Activated T-cell treated with anti-CD3 and anti-CD28 coated beads for 24 hours (primary cell): ENCODE measurements at regions not wholly inside any gene's neighbourhood (a gene's known extent, or its start where the extent isn't known, plus 50 kb on each side); places are given as distances from the start of the nearest gene placed in this dataset.
A peak's percentile ranks its signal among the peaks of the same experiment; 100 is the strongest.
"Not testable (repeated sequence)": the region's sequence is repeated elsewhere in the genome, so short reads cannot be mapped to it uniquely, and the experiment has no call there.

Experiments used
- DNase-seq: peaks from one replicate; pipeline ENCODE4 v3.0.0-alpha.2; 2020; ENCODE audit warnings: low read depth

DNA sequence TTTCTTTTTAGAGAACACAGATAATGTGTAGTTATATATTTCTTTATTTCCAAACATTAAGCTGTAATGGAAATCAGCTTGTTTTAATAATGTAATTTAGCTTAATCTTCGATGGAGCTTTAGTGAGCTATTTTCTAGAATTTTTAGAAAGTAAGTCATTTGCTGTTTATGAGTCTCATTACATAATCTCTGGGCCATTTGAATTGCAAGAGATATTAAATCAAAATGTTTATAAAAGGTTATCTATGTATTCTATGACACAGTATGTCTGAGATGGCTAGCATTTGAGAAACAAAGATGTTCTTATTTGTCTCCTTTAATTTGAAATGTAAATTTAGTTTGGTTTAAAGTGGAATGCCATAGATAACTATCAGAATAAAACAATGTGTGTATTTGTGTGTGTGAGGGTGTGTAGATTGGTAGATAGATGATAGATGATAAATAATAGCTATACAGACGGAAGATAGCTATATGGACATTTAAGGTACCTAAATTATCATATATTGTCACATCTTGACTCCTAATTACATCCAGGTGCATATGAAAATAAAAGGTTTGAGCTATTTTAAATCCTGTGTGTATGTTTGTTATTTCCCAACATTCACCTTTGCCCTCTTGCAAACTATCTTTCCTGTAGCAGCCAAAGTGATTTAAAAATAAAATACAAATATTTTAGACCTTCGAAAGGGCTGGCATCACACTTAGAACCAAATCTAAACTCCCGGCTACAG is 478.0 kb upstream of the KLF6 start:
- DNase-seq = no peak

DNA sequence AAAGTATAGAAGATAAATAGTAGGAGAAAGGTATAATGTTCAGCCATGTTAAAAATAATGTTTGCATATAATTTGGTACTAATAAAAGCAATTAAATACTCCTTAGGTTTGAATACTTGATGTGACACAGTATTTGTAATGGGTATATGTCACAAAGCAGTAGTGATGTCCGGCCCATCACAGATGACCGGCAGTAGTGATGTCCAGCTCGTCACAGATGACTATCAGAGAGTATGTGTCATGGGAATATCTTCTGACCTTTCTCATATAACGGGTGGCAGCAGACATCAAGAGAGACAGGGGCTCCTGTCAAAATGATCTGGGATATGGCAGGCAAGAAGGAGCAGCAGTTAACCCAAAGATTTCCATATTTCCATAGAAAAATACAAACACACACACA is 477.4 kb upstream of the KLF6 start:
- no peak for DNase-seq

DNA sequence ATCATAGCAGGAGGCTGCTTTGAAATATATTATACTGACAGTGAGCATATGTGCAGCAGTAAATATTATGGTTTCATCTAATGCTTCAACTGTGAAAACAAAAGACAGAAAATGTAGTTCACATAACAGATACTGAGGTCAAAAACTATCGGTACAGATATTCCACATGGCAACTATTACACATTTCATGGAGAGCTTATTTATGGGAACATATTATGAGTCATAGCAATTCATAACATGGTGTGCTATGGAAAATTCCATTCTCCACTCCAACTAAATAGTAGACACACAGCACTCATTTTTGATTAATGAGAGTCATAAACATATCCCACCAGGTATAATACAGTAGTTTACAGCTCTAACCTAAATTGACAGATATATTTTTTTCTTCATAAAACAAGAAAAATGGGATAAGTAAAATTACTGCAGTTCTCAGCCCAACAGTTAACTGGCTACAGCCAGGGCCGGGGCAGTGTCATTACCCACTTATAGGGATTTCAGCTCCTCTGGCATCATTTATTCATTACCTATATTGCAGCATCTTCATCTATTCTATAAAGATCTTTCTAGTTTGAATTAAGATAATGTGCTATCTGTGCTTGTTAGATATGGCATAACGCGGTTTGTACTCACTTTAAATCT is 475.6 kb upstream of the KLF6 start:
- DNase-seq = no peak

DNA sequence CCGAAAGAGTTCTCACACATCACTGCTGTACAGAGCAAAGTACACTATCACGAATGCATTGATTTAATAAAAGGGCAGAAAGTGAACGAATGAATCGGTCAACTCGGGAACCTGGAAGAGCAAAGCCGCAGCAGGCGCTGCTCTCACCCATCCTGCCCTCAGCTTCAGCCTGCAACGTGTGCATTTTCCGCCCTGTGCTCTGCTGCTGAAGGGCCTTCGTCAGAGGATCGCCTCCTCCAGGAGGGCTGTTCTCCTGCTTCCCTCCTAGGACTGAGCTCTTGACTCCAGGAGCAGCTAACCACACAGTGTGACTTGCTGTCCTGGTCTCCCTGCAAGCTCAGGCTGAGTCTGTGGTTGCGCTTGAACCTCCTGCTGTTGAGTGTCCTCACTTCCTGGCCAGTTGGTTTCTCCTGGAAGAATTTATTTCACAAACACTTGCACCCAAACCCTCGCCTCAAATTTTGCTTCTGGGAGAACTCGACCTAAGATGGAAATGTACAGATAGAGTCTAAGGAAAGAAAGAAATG is 473.0 kb upstream of the KLF6 start:
- no peak for DNase-seq

DNA sequence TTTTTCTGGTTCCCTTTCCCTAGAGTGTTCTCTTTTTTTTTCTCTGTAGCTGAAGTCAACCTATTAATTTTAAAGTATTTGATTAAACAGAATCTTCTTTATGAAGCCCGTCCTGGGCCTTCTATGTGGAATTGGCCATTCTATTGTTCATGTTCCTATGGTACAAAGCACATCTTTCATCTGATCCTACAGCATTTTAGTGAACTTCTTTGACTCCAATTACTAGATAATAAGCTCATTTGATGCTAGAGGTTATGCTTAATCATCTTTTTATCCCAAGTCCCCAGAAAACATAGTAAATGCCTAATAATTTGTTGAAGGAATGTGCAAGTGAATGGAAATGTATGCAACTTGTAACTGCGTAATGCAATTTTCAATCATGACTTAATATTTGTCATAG is 472.0 kb upstream of the KLF6 start:
- no peak for DNase-seq

DNA sequence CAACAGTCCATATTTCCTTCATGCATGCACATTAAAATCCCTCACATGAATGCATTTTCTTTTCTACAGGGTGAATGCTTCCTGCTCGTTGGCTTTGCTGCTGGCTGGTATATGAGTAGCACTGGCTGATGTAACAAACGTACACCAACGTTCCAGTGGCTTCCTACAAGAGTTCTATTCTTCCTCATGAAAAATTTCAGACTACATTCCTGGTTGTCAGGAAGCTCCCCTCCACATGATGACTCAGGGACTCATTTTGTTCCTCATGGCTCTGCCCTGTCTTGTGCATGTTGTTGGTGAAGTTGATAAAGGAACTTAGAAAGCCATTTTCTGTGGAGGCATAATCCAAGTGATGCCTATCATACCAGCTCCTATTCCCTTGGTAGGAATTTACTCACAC is 470.7 kb upstream of the KLF6 start:
- no peak for DNase-seq

DNA sequence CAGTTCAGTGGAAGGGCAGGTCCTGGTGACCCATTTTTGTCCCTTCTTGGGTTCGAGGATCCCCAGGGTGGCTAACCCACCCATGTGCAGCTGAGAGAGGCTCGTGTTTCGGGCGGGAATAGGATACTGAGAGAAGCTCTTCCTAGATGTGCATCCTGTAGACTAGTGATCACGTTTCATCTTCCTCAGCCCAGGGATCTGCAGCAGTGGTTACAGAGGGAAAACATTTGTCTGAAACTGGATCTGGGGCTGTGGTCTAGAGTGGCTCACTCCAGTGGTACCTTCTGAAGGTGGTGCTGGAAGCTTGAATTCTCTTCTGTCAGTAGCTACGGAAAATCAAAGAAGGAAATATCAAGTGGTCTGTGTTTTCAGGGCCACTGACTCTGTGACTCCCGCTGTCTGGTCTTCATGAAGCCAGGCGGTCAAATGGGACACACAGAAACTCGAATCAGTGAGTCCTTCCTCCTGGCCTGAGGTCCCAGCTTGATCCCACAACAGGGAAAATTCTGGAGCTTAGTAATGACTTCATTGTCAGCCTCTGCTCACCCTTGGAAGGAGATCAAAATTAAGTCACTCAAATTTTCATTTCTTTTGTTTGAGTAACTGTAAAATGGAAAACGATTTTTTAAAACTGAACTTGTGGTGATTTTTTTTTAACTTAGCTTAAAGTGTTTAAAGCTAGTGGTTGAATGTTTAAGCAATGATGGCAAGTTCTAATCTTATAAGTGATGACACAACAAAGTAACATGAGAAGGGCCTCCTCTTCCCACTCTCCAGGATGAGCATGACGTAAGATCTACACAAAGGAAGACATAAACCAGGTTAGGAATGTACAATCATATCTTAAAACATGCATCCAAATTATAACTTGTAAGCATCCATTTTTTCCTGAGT is 469.3 kb upstream of the KLF6 start:
- DNase-seq = no peak

DNA sequence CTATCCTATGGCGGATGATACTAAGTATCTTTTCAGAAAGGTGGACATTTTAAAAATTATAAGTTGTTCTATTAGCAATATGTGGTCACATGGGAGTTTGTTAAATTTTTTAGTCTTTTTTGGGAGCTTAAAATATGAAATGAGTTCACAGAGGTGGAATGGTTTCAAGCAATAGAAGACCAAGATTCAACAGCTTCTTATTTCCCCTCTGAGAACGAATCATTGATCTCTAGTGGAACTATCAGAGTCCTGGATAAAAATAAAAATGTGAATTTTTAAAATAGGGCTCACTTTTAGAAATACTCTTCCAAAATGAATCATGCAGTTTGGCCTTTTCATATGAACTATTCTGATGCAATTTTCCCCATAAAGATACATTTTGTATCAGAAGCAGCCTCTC is 467.7 kb upstream of the KLF6 start:
- no peak for DNase-seq

DNA sequence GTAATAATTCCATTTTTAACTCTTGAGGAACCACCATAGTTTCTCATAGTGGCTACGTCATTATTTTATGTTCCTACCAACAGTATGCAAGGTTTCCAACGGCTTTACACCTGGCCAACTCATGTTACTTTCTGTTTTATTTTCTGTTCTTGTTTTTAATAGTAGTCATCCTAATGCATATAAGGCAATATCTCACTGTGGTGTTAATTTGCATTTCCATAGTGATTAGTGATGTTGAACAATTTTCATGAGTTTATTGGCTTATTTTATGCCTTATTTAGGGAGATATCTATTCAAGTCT is 465.5 kb upstream of the KLF6 start:
- no peak for DNase-seq

DNA sequence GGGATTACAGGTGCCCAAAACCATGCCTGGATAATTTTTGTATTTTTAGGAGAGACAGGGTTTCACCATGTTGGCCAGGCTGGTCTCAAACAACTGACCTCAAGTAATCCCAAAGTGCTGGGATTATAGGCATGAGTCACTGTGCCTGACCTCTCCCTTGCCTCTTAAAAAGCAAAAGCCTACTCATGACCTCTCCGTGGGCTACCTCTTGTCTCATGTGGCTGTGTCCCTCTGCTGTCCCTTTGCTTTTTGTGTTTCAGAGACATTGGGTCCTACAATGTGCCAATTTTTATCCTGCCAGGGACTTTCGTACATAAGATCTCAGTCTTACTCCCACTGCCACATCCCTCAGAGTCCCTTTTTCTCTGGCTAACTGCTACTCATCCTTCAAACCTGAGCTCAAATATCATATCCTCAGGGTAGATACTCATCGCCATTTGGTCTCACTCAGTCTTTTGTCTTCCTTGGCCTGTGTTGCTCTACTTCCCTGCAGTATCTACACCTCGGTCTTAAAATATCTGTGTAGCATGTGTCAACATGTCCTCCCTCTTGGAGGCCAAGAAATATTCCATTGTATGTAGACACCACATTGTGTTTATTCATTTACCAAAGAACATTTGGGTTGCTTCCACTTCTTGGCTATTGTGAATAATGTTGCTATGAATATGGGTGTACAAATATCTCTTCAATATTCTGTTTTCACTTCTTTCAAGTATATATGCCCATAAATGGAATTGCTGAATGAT is 465.0 kb upstream of the KLF6 start:
- no peak for DNase-seq

DNA sequence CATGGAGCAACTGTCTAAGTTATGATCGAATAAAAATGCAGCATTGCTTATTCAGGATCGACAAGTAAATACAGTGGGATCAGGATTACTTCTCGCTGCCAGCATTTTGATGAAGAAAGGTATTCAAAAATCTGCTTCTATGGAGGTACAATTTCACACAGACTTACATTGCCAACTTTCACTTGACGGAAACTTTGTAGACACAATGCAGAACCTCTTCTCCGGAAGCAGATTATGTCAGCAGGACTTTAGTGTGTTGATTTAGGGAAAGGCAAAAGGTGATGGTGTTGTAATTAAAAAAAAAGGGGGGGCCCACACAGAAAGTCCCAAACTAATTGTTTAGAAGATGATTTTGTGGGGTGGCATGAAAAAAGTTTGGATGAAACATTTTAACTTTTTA is 462.4 kb upstream of the KLF6 start:
- DNase-seq = no peak

DNA sequence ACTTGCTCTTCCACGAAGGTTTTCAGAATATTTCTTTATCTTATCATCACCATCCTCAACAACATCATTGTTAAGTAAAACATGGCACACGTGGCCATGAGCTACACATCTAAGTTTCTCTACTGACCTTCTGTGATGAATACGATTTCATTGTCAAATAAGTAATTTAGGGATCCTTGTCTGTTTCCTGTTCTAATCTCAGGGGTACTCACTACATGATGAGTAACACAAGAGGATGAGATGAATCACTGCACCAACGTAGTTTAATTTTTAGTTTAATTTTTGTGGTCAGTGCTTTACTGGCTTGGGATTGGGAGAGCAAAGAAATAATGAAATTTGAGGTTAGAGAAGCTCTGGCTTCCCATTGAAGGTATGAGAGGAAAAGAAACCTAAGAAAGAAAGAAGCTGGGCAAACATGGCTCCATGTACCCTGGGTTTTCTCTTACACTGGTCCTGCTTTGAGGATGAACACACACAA is 461.9 kb upstream of the KLF6 start:
- no peak for DNase-seq

DNA sequence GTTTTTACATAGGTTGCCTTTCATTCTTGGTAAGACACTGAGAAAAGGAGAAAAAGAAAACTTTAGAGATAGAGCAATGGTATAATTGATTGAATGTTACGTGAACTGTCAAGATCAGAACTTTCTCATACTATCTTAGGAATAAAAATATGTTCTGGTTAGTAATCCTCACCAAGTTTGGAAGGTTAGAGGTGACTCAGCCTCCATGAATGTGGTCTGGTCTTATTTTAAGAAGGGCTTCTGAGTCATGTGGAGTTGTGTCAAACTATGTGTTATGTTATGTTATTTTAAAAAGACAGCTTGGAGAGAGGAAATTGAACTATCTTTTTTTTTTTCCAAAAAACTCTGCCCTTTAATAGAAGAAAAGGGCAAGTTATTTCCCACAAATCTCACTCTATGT is 458.6 kb upstream of the KLF6 start:
- no peak for DNase-seq

DNA sequence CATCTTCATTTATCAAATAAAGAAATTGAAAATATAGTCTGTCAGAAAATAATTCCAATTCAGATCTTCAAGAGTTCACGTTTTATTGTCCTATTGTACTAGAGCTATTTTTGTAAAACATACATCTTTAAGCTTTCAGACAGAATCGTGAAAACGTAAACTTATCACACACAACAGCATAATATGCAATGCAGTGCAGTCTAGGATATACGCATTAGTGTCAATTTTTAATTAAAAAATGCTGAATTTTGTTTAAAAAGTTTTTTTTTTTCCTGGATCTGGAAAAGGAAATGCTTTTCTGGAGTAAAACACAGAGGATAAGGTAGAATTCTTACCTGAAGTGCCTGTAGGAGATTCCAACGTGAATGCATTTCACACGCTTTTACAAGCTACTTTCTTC is 458.2 kb upstream of the KLF6 start:
- no peak for DNase-seq

DNA sequence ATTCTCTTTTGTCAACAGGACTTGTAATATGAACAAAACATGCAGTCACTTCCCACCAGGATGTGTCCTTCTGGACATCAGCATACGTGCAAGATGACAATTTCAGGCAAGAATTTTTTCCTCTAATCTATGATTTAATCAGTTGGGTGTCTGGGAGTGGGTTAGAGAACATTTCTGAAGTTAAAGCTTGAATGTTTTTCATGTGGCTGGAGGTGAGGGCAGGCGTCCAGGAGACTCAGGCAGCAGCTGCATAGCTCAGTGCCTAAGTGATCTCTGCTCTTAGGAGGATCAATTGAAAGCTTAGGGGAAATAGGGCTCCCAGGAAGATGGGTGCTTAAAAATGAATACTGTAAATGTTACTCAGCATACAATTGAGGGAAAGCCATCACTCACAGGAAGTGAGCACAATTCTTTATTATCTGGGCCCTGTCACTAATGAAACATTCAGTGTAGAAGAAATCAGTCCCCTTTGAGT is 457.6 kb upstream of the KLF6 start:
- DNase-seq = no peak

DNA sequence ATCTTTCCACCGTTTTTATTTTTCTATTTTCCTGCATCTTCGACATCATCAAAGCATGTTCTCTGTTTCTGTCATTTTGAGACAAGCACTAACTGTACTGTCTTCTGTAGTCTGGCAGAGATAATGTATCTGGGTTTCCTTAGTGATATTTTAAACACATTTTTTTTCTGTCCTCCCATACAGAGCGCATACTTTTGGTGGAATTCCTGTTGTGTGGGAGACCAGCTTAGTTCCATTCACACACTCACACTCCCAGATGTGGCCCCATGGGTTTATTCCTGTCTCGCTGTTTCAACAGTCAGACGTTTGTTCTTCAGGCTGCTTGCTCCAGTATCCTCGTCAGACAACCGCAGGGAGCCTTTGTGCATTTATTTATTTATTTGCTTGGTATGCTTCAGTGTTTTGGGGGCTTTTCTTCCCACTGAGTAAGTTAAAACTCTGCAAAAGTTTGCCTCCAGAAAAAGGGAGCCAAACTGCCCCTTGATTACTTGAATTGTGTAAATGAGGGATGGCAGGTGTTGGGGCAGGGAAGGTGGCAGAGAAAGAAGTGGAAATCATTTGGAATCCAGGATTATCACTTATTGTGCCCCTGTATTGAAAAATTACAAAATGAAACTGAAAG is 456.8 kb upstream of the KLF6 start:
- DNase-seq = no peak

DNA sequence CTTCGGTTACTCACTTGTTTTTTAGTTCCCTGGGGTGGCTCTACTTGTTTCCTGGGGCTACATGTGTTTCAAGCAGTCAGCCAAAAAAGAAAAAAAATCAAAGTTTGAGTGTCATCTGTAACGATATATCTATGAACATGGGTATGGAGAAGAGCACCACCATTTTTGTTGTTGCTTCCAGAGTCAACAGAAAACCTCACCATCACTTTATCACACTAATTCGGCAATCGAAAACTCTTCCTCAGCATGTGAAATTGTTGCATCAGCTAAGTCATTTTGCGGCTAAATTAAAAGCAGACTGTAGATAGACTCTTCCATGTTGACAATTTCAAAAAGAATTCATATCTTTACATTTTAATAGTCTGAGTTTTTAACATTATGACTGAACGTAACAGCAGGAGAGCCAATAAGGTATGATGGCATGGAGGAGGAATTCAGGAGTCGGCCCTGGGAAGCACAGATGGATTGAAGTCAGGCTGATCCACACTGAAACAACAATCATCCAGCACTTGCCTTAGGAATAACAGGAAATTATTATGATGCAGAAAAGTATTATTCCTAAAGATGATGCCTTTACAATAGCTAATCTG is 455.7 kb upstream of the KLF6 start:
- no peak for DNase-seq

DNA sequence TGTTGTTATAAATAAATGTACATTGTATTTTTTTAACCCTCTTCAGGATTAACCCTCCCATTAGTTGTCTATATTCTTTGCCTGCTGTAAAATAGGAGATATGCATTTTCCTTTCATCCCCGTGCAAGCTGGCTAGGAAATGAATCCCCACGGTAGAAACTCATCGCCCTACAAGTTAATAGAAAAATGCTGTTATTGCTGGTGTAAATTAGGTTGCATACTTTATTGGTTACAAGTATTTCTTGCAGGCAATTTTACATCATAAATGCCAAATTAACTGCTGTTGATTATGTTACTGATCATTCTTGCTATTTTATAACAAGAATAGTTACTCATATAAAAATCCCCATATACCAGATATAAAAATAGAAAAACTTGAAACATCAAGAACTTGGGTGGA is 454.2 kb upstream of the KLF6 start:
- DNase-seq = no peak

DNA sequence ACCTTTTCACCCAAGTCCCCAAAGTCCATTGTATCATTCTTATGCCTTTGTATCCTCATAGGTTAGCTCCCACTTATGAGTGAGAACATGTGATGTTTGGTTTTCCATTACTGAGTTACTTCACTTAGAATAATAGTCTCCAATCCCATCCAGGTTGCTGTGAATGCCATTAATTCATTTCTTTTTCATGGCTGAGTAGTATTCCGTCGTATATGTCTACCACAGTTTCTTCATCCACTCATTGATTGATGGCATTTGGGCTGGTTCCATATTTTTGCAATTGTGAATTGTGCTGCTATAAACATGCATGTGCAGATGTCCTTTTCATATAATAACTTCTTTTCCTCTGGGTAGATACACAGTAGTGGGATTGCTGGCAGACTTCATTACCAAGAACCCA is 451.9 kb upstream of the KLF6 start:
- DNase-seq = not testable (repeated sequence)

DNA sequence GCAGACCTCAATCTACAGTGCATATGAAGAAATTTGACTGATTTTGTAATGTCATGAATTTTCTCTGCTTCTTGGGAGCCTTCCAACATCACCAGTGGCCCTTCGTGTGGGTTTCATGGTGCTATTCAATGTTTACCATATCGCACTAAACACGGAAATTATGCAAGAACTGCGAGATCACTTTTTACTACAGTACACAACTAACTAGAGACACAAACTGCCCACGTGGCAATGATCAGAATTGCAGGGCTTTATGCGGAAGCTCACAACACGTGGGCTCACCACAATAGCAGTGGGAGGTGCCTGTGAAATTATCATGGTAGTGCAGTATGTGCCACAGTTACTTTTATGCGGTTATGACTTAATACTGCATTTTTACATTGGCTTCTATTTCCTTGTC is 449.7 kb upstream of the KLF6 start:
- DNase-seq = peak; percentile 12

DNA sequence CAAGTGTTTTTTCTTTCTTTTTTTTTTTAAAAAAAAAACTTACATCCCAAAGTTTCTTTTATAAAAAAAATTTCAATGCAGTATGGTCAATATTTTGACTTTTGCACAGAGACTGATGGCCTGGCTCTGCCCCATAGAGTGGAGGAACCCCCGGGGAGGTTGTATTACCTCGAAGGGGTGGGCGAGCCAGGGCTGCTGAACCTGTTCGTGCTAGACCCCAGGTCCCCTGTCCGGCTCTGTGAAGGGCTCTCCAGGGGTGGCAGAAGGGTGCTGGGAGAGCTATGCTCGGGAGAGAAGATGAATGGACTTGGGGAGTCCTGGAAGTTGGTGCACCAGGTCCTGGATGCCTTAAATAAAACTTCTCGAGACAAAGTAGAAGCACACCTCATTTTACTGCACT is 446.4 kb upstream of the KLF6 start:
- DNase-seq = no peak
